MM.1S (cell line): ENCODE measurements at regions not wholly inside any gene's neighbourhood (a gene's known extent, or its start where the extent isn't known, plus 50 kb on each side); places are given as distances from the start of the nearest gene placed in this dataset.

ENCODE experiments used
- CTCF ChIP-seq: fragments of 300-600 bp; sonication (generic); IDR thresholded peaks from 2 replicates; pipeline ENCODE4 v1.5.1; 2016; ENCODE audit warnings: antibody characterized with exemption, low read length, mixed read lengths
- EZH2phosphoT487 ChIP-seq: fragments of 300-600 bp; sonication (generic); IDR thresholded peaks from 2 replicates; pipeline ENCODE4 v1.6.1; 2018; ENCODE audit warnings: antibody characterized with exemption, low read length

GRCh38 chr1:173280899-173281660 lies 73.9 kb upstream of the TNFSF4 start:
- TF ChIP-seq CTCF (no peak), EZH2phosphoT487 (no peak)
